IMR-90 (cell line): ENCODE measurements at regions not wholly inside any gene's neighbourhood (a gene's known extent, or its start where the extent isn't known, plus 50 kb on each side); places are given as distances from the start of the nearest gene placed in this dataset.

ENCODE experiments used
- ATAC-seq: fragments of 200-7000 bp; cut with Tn5 transposase; 2 replicates; pipeline ENCODE4 v1.9.1; 2020; ENCODE audit warnings: low read depth, mild to moderate bottlenecking, moderate library complexity
- BruUV-seq: library from RNA; stranded (reverse); fragments of 400-500 nt; replicated peaks from 2 replicates; lab custom pipeline; 2021; lab: Mats Ljungman, UMichigan
- CTCF ChIA-PET: fragments of 300-600 bp; formaldehyde crosslinking; extraction: SDS; loops from one replicate; lab custom pipeline; 2021; ENCODE audit warnings: antibody characterized with exemption; lab: Yijun Ruan, JAX
- POLR2A ChIA-PET: fragments of 300-600 bp; sonication (Branson Sonifier 250); formaldehyde crosslinking; loops from one replicate; lab custom pipeline; 2022; ENCODE audit warnings: antibody characterized with exemption; ENCODE audit not compliant: unreplicated experiment; lab: Charles Lee
- DNase-seq: peaks from one replicate; pipeline ENCODE4 v3.0.0; 2013
- H2AFZ ChIP-seq: replicated peaks from 2 replicates; pipeline ENCODE3; 2013; ENCODE audit warnings: low read length, mild to moderate bottlenecking; ENCODE audit not compliant: poor library complexity
- H2AK5ac ChIP-seq: 2 replicates; pipeline ENCODE4 v1.6.1; 2013; ENCODE audit warnings: low read depth, low read length, inconsistent platforms
- H2AK9ac ChIP-seq: replicated peaks from 2 replicates; pipeline ENCODE3; 2013; ENCODE audit warnings: mild to moderate bottlenecking, low read depth, low read length, moderate library complexity; ENCODE audit not compliant: poor library complexity
- H2BK120ac ChIP-seq: 2 replicates; pipeline ENCODE4 v1.6.1; 2013; ENCODE audit warnings: low read depth, low read length, inconsistent platforms
- H2BK15ac ChIP-seq: 3 replicates; pipeline ENCODE4 v1.6.1; 2013; ENCODE audit warnings: low read depth, low read length, inconsistent platforms
- H2BK20ac ChIP-seq: 2 replicates; pipeline ENCODE4 v1.6.1; 2013; ENCODE audit warnings: low read depth, mild to moderate bottlenecking, inconsistent platforms, low read length, moderate library complexity
- H2BK5ac ChIP-seq: 2 replicates; pipeline ENCODE4 v1.6.1; 2013; ENCODE audit warnings: mild to moderate bottlenecking, low read depth, low read length, inconsistent platforms; ENCODE audit not compliant: poor library complexity, severe bottlenecking
- H3K14ac ChIP-seq: replicated peaks from 2 replicates; pipeline ENCODE4 v1.6.1; 2013; ENCODE audit warnings: low read depth, low read length, inconsistent platforms
- H3K18ac ChIP-seq: 2 replicates; pipeline ENCODE4 v1.6.1; 2013; ENCODE audit warnings: low read depth, low read length, control low read depth
- H3K23ac ChIP-seq: 2 replicates; pipeline ENCODE4 v1.6.1; 2013; ENCODE audit warnings: low read depth, low read length, inconsistent platforms
- H3K27ac ChIP-seq: 2 replicates; pipeline ENCODE4 v1.5.1; 2013; ENCODE audit warnings: mild to moderate bottlenecking, control low read depth, low read length; ENCODE audit not compliant: insufficient read depth
- H3K27me3 ChIP-seq: 2 replicates; pipeline ENCODE4 v1.6.1; 2013; ENCODE audit warnings: low read length; ENCODE audit not compliant: control insufficient read depth, insufficient read depth
- H3K36me3 ChIP-seq: 2 replicates; pipeline ENCODE4 v1.6.1; 2013; ENCODE audit warnings: low read length, mixed read lengths; ENCODE audit not compliant: control insufficient read depth, insufficient read depth
- H3K4ac ChIP-seq: 2 replicates; pipeline ENCODE4 v1.6.1; 2013; ENCODE audit warnings: low read depth, low read length, inconsistent platforms
- H3K4me1 ChIP-seq: 2 replicates; pipeline ENCODE4 v1.6.1; 2013; ENCODE audit warnings: low read length, mixed read lengths; ENCODE audit not compliant: control insufficient read depth, insufficient read depth
- H3K4me2 ChIP-seq: 2 replicates; pipeline ENCODE4 v1.6.1; 2013; ENCODE audit warnings: low read depth, mild to moderate bottlenecking, control low read depth, low read length, moderate library complexity
- H3K4me3 ChIP-seq: 2 replicates; pipeline ENCODE4 v1.5.1; 2013; ENCODE audit warnings: low read depth, mild to moderate bottlenecking, control low read depth, low read length, moderate library complexity; ENCODE audit not compliant: insufficient read depth
- H3K56ac ChIP-seq: 2 replicates; pipeline ENCODE4 v1.6.1; 2013; ENCODE audit warnings: low read length, inconsistent platforms; ENCODE audit not compliant: insufficient read depth; ENCODE audit errors: extremely low read depth
- H3K79me1 ChIP-seq, 2 experiments: 2 replicates each; pipeline ENCODE4 v1.6.1; 2013; ENCODE audit warnings: low read length in 2 of 2, inconsistent platforms in 1 of 2, low read depth in 1 of 2
- H3K9ac ChIP-seq: 2 replicates; pipeline ENCODE4 v1.6.1; 2013; ENCODE audit warnings: low read depth, low read length, control low read depth
- H3K9me1 ChIP-seq: 2 replicates; pipeline ENCODE4 v1.6.1; 2013; ENCODE audit warnings: low read length, inconsistent platforms; ENCODE audit not compliant: insufficient read depth
- H3K9me3 ChIP-seq: 2 replicates; pipeline ENCODE4 v1.6.1; 2013; ENCODE audit warnings: low read length; ENCODE audit not compliant: control insufficient read depth, insufficient read depth
- H4K20me1 ChIP-seq: 2 replicates; pipeline ENCODE4 v1.6.1; 2013; ENCODE audit warnings: low read length, inconsistent platforms; ENCODE audit not compliant: insufficient read depth
- H4K5ac ChIP-seq: 2 replicates; pipeline ENCODE4 v1.6.1; 2013; ENCODE audit warnings: mild to moderate bottlenecking, low read depth, low read length, control low read depth
- H4K8ac ChIP-seq, 2 experiments: 2 replicates each; pipeline ENCODE4 v1.6.1; 2013; ENCODE audit warnings: low read depth in 2 of 2, low read length in 2 of 2, control low read depth in 1 of 2, inconsistent platforms in 1 of 2
- H4K91ac ChIP-seq: 2 replicates; pipeline ENCODE4 v1.6.1; 2013; ENCODE audit warnings: low read depth, low read length, inconsistent platforms; ENCODE audit not compliant: insufficient read depth
- CEBPB ChIP-seq: IDR thresholded peaks from 2 replicates; pipeline ENCODE4 v1.6.1; 2012; ENCODE audit warnings: low read depth, low read length, improper control_type of control experiment
- FOS ChIP-seq: fragments of 150-350 bp; IDR thresholded peaks from 2 replicates; pipeline ENCODE4 v1.6.1; 2016; ENCODE audit warnings: low read depth, low read length
- MAFK ChIP-seq: IDR thresholded peaks from 2 replicates; pipeline ENCODE4 v1.6.1; 2012; ENCODE audit warnings: low read depth, low read length, improper control_type of control experiment
- MAZ ChIP-seq: IDR thresholded peaks from 2 replicates; pipeline ENCODE4 v1.6.1; 2012; ENCODE audit warnings: low read depth, mild to moderate bottlenecking, low read length, improper control_type of control experiment, moderate library complexity, borderline replicate concordance
- MXI1 ChIP-seq: IDR thresholded peaks from 2 replicates; pipeline ENCODE4 v1.6.1; 2012; ENCODE audit warnings: low read depth, mild to moderate bottlenecking, low read length, moderate library complexity, borderline replicate concordance
- NFE2L2 ChIP-seq: fragments of 150-350 bp; IDR thresholded peaks from 2 replicates; pipeline ENCODE4 v1.6.1; 2016; ENCODE audit warnings: low read depth, mild to moderate bottlenecking, low read length
- POLR2A ChIP-seq: IDR thresholded peaks from 2 replicates; pipeline ENCODE4 v1.6.1; 2012; ENCODE audit warnings: mild to moderate bottlenecking, low read depth, low read length
- RAD21 ChIP-seq: IDR thresholded peaks from 2 replicates; pipeline ENCODE4 v1.6.1; 2012; ENCODE audit warnings: low read length, improper control_type of control experiment
- RFX5 ChIP-seq: IDR thresholded peaks from 2 replicates; pipeline ENCODE4 v1.8.0; 2012; ENCODE audit warnings: low read depth, mild to moderate bottlenecking, low read length, moderate library complexity
- USF2 ChIP-seq: fragments of 150-350 bp; IDR thresholded peaks from 2 replicates; pipeline ENCODE4 v1.6.1; 2017; ENCODE audit warnings: mild to moderate bottlenecking, antibody characterized with exemption, low read length, low read depth
- WGBS, 2 experiments: methylation state at CpG; one replicate each; pipeline versions ENCODE4 v1.1.5 to v1.1.7; 2013; ENCODE audit warnings: missing lambda C conversion rate in 2 of 2; ENCODE audit not compliant: insufficient read length in 1 of 2; ENCODE audit errors: extremely low coverage in 2 of 2; 5-methylcytosine and 5-hydroxymethylcytosine counted together
- dilution Hi-C: fragments of 300-500 bp; cut with HindIII; formaldehyde crosslinking; loops from one replicate; pipeline ENCODE4 v1.14.3; 2018; ENCODE audit warnings: low sequenced_read_pairs; ENCODE audit not compliant: unreplicated experiment
- in situ Hi-C: fragments of 300-500 bp; cut with MboI; formaldehyde crosslinking; loops from 3 replicates; pipeline ENCODE4 v1.14.3; 2019; ENCODE audit warnings: low sequenced_read_pairs, inconsistent platforms, mixed read lengths
- intact Hi-C: fragments of 100-400 bp; cut with micrococcal nuclease; formaldehyde crosslinking; loops from 2 replicates; pipeline ENCODE4 v1.10.0; 2022

GRCh38 chr2:146954544-146954943 is 890.3 kb upstream of the ACVR2A start:
- no TSS peak for BruUV-seq
- ATAC-seq (no peak), DNase-seq (no peak)
- no peaks in the 10 kb centered on the region for H4K20me1 ChIP-seq
- H3K23ac ChIP-seq, result no peak overlapping the region
- no peaks in the 10 kb centered on the region for H3K79me1 ChIP-seq
- H3K4me1 ChIP-seq, result no peaks in the 10 kb centered on the region; the same call in 1 of the 2 replicates
- no peak overlapping the region for H3K4ac ChIP-seq
- H3K9me3 ChIP-seq, result no peaks in the 10 kb centered on the region
- no peak overlapping the region for H4K8ac ChIP-seq
- no peak overlapping the region for H3K4me3 ChIP-seq
- dilution Hi-C loops (no loop called here), intact Hi-C loops (no loop called here), in situ Hi-C loops (no loop called here)
- H3K9ac ChIP-seq, result no peak overlapping the region
- H2BK120ac ChIP-seq, result no peak overlapping the region
- WGBS, 2 experiments, result no CpG with 5 or more reads among the region's 5 CpGs
- no peak overlapping the region for H3K18ac ChIP-seq
- H3K9me1 ChIP-seq, result no peaks in the 10 kb centered on the region
- no peak overlapping the region for H3K56ac ChIP-seq
- TF ChIP-seq USF2 (no peak), MAZ (no peak), NFE2L2 (no peak), POLR2A (no peak), MXI1 (no peak), RAD21 (no peak), RFX5 (no peak), CEBPB (no peak), MAFK (no peak), FOS (no peak)
- no peak overlapping the region for H4K91ac ChIP-seq
- H2BK5ac ChIP-seq, result no peak overlapping the region
- no peak overlapping the region for H2AK5ac ChIP-seq
- no peaks in the 10 kb centered on the region for H3K36me3 ChIP-seq
- no peak overlapping the region for H3K14ac ChIP-seq
- CTCF ChIA-PET, result no interaction called here
- H3K27ac ChIP-seq, result no peak overlapping the region
- H3K4me2 ChIP-seq, result no peak overlapping the region
- H4K5ac ChIP-seq, result no peak overlapping the region
- no peaks in the 10 kb centered on the region for H3K27me3 ChIP-seq
- H2BK15ac ChIP-seq, result no peak overlapping the region
- POLR2A ChIA-PET, result no interaction called here
- no peak overlapping the region for H2AK9ac ChIP-seq
- no peak overlapping the region for H2AFZ ChIP-seq
- no peak overlapping the region for H2BK20ac ChIP-seq
